GM13977 (cell line): ENCODE measurements at regions not wholly inside any gene's neighbourhood (a gene's known extent, or its start where the extent isn't known, plus 50 kb on each side); places are given as distances from the start of the nearest gene placed in this dataset.

Experiments used
- DNase-seq: peaks from one replicate; pipeline ENCODE4 v3.0.0; 2012; ENCODE audit warnings: low spot score
- in situ Hi-C: fragments of 300-500 bp; cut with MboI; formaldehyde crosslinking; loops from one replicate; pipeline ENCODE4 v1.12.0; 2022; ENCODE audit warnings: low sequenced_read_pairs, low pct_unique_long_range_greater_than_20kb, mixed read lengths, inconsistent platforms; ENCODE audit not compliant: unreplicated experiment
- TF ChIP-seq, protein P1 (sequence below): IDR thresholded peaks from 2 replicates; pipeline ENCODE4 v1.5.1; 2012; ENCODE audit warnings: mild to moderate bottlenecking, control low read depth; ENCODE audit not compliant: insufficient read depth; ENCODE audit errors: extremely low read depth, missing control alignments

DNA sequence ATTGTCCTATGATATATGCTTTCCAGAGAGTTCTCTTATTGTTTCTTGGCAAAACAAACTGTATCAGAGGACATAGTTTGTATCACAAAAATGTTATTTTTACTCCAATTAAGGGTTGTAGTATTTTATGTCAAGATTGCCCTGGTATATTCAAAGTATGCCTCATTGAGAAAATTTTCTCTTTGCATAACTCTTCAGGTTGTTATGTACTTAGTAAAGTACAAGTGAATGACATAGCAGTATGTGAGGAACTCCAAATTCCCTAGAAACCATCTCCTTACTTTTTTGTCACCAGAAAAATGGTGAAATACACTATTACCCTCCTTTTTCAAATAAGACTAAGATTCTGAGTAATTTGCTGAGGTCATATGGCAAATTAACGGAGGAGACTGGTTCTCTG lies 355.3 kb downstream of the NFIB start:
- DNase-seq, result no peak
- TF ChIP-seq, protein P1, sequence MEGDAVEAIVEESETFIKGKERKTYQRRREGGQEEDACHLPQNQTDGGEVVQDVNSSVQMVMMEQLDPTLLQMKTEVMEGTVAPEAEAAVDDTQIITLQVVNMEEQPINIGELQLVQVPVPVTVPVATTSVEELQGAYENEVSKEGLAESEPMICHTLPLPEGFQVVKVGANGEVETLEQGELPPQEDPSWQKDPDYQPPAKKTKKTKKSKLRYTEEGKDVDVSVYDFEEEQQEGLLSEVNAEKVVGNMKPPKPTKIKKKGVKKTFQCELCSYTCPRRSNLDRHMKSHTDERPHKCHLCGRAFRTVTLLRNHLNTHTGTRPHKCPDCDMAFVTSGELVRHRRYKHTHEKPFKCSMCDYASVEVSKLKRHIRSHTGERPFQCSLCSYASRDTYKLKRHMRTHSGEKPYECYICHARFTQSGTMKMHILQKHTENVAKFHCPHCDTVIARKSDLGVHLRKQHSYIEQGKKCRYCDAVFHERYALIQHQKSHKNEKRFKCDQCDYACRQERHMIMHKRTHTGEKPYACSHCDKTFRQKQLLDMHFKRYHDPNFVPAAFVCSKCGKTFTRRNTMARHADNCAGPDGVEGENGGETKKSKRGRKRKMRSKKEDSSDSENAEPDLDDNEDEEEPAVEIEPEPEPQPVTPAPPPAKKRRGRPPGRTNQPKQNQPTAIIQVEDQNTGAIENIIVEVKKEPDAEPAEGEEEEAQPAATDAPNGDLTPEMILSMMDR, result no peak
- in situ Hi-C loops, result no loop called here

GRCh38 chr9:13957089-13957488 lies 356.9 kb downstream of the NFIB start:
- in situ Hi-C loops, result no loop called here
- DNase-seq, result no peak
- TF ChIP-seq, protein P1, result no peak

DNA sequence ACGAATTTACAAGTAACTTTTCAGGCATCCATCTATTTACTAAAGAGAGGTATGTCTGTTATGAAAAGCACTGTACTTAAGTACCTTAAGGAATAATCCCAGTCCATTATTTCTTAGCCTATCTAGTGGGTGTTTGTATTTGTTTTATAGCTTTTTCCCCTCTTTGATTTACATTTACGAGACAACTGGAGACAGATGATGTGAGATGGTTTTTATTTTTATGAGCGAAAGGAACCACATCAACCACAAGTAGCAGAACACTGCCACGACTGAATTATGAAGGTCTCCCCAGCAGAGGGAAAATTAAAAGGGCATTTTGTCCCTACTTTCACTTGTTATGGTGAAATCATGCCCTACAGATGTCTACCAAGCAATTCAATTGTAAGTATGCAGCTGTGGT lies 357.8 kb downstream of the NFIB start:
- DNase-seq, result no peak
- TF ChIP-seq, protein P1, result no peak
- in situ Hi-C loops, result no loop called here

DNA sequence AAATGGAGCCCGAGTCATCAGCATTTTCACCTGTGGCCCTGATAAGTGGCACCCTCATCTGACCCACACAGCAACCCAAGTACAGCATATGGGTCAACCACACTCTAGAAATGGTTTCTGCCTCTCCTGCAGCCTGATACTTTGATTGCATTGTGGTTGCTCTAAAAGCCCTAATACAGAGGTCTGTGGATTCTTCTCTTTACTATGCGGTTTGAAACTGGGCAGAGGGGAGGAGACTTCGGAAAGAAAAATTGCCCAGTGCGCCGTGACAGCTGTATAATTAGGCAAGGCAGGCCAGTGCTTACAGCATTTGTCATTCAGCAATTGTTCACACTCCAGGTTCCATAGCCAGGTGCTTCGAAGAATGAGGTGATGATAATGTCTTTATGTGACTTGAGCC lies 361.0 kb downstream of the NFIB start:
- TF ChIP-seq, protein P1, result no peak
- no peak for DNase-seq
- in situ Hi-C loops, result no loop called here

DNA sequence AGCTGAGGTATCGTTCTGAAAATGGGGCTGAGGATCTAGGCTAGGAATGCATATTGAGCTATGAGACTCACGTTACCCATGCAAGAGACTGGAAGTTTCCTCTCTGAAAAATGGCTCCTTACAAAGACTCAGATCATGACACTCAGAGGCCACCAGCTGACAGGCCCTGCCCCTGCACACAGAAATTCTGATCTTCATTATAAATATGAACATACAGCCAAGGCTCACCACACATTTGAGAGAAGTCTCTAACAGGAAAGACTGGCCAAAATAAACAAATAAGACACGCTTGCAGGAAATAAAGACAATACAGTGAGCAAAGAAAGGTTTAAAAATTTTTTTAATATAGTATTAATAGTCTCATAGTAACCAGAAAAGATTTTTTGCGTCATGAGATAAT lies 365.9 kb downstream of the NFIB start:
- DNase-seq, result no peak
- TF ChIP-seq, protein P1, result no peak
- in situ Hi-C loops, result no loop called here

DNA sequence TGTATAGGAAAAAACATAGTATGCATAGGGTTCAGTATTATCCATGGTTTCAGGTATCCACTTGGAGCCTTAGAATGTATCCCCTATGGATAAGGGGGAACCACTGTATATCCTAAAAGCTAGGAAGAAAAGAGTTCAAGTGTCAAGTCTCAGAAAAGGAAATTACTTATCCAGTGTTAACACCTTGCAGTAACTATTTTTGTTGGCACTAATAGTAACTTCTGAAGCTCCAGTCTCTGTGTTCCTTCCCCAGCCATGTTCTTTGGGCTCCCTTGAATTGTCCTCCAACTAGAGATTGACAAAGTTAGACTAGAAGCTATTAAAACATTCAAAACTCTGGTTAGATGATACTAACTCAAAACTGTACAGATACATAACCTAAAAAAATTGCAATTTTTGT lies 370.8 kb downstream of the NFIB start:
- in situ Hi-C loops, result no loop called here
- no peak for DNase-seq
- TF ChIP-seq, protein P1, result no peak

- DNase-seq, result no peak
- in situ Hi-C loops, result no loop called here
- TF ChIP-seq, protein P1, result no peak
Observed at GRCh38 chr9:13942695-13943094, 371.2 kb downstream of the NFIB start.
